ENCODE measurements at regions not wholly inside any gene's neighbourhood (a gene's known extent, or its start where the extent isn't known, plus 50 kb on each side); places are given as distances from the start of the nearest gene placed in this dataset.

DNA sequence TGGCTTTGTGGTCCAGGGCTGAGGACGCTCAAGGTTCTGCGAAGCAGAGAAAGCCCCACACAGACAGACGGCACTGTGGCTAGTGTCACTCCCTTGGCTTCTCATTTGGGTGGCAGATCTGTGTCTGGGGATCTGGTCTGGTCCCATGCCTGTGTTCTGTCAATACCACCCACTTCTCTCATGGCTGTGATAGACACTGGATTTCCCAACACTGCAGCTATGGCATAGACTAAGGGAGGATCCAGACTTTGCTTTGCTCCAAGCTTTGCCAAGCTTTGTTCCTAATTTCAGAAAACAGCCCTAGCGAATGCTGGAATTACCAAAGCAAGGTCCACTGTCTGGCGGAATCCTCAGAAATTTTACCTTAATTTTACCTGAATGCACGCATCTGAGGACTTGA is 62.1 kb downstream of the GADD45G start:
- TF ChIP-seq, protein P1, sequence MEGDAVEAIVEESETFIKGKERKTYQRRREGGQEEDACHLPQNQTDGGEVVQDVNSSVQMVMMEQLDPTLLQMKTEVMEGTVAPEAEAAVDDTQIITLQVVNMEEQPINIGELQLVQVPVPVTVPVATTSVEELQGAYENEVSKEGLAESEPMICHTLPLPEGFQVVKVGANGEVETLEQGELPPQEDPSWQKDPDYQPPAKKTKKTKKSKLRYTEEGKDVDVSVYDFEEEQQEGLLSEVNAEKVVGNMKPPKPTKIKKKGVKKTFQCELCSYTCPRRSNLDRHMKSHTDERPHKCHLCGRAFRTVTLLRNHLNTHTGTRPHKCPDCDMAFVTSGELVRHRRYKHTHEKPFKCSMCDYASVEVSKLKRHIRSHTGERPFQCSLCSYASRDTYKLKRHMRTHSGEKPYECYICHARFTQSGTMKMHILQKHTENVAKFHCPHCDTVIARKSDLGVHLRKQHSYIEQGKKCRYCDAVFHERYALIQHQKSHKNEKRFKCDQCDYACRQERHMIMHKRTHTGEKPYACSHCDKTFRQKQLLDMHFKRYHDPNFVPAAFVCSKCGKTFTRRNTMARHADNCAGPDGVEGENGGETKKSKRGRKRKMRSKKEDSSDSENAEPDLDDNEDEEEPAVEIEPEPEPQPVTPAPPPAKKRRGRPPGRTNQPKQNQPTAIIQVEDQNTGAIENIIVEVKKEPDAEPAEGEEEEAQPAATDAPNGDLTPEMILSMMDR (IDR thresholded peaks at IDR 0.05), result no peak
- TF ChIP-seq POLR2A (IDR thresholded peaks at IDR 0.05), result no peak
